Ovary (tissue), 3 donors: ENCODE measurements at regions not wholly inside any gene's neighbourhood (a gene's known extent, or its start where the extent isn't known, plus 50 kb on each side); places are given as distances from the start of the nearest gene placed in this dataset.

ENCODE experiments used
- POLR2A ChIP-seq: fragments of 450-650 bp; IDR thresholded peaks from one replicate; pipeline ENCODE4 v1.6.1; 2017; ENCODE audit warnings: antibody characterized with exemption, mild to moderate bottlenecking, moderate library complexity
- TF ChIP-seq, protein P1 (sequence below), 3 donors: fragments of 450-650 bp in 2 of 3; fragments of 200-600 bp in 1 of 3; IDR thresholded peaks; one replicate each; pipeline versions ENCODE4 v1.5.1 to v1.8.0; 2016 to 2022; ENCODE audit warnings: antibody characterized with exemption in 3 of 3, mild to moderate bottlenecking in 1 of 3
- donor health status: DM: no; HTN: no; CAD: no.

DNA sequence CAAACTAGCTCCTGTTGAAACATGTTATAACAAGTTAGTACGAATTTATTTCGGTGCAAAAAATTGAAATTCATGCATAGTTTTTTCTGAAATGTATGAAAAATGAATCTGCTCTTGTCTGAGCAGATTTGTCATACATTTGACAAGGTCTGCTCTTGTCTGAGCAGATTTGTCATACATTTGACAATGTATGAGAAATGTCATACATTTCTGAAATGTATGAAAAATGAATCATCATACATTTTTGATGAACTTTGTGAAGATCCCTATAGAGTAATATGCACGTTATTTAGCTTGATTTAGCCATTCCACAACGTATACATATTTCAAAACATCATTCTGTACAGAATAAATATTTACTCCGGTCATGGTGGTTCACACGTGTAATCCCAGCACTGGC lies 85.9 kb upstream of the PARP8 start:
- TF ChIP-seq, protein P1, sequence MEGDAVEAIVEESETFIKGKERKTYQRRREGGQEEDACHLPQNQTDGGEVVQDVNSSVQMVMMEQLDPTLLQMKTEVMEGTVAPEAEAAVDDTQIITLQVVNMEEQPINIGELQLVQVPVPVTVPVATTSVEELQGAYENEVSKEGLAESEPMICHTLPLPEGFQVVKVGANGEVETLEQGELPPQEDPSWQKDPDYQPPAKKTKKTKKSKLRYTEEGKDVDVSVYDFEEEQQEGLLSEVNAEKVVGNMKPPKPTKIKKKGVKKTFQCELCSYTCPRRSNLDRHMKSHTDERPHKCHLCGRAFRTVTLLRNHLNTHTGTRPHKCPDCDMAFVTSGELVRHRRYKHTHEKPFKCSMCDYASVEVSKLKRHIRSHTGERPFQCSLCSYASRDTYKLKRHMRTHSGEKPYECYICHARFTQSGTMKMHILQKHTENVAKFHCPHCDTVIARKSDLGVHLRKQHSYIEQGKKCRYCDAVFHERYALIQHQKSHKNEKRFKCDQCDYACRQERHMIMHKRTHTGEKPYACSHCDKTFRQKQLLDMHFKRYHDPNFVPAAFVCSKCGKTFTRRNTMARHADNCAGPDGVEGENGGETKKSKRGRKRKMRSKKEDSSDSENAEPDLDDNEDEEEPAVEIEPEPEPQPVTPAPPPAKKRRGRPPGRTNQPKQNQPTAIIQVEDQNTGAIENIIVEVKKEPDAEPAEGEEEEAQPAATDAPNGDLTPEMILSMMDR (IDR thresholded peaks at IDR 0.05), result no peak
- no peak for TF ChIP-seq POLR2A
